IMR-90 (cell line): ENCODE measurements at regions not wholly inside any gene's neighbourhood (a gene's known extent, or its start where the extent isn't known, plus 50 kb on each side); places are given as distances from the start of the nearest gene placed in this dataset.

Experiments used
- CTCF ChIP-seq: conservative IDR thresholded peaks from 2 replicates; pipeline ENCODE4 v1.5.1; 2012; ENCODE audit warnings: mild to moderate bottlenecking, low read depth, low read length, improper control_type of control experiment
- SMC3 ChIP-seq: fragments of 150-350 bp; IDR thresholded peaks from 2 replicates; pipeline ENCODE4 v1.6.1; 2016; ENCODE audit warnings: low read depth, mild to moderate bottlenecking, antibody characterized with exemption, low read length, moderate library complexity

- no peak for TF ChIP-seq CTCF
- no peak for TF ChIP-seq SMC3
Observed at GRCh38 chr6:28658475-28659249, 133.0 kb downstream of the GPX5 start.
